ENCODE measurements at regions not wholly inside any gene's neighbourhood (a gene's known extent, or its start where the extent isn't known, plus 50 kb on each side); places are given as distances from the start of the nearest gene placed in this dataset.

DNA sequence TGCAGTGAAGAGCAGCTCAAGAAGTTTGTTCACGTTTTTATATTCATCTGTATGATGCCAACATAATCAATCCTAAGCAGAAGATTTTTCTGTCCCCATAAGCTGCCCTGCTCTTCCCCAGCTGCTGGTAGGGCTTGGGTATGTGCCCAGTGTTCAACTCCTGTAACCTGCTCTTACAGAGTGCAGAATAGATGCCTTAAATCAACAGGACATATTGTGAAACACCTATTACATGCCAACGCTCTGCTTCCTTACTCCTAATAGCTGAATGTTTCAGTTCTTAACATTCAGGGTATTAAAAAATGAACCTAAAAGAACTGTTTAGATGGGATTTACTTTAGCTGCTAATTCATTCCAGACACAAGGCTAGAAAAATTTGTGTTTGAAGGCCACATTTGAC lies 190.9 kb downstream of the HS3ST3A1 start:
- Mint-ChIP-seq H3K27ac (ENCODE audit: unreplicated experiment) (no peak overlapping the region), H3K36me3 (ENCODE audit: low read depth, unreplicated experiment) (no peaks in the 10 kb centered on the region), H3K27me3 (ENCODE audit: low read depth, unreplicated experiment) (no peaks in the 10 kb centered on the region), H3K9me3 (ENCODE audit: unreplicated experiment) (no peaks in the 10 kb centered on the region), H3K4me3 (ENCODE audit: unreplicated experiment) (no peak overlapping the region), H3K4me1 (ENCODE audit: low read depth, unreplicated experiment) (peaks cover 26% of the 10 kb centered on the region)
- Histone ChIP-seq H3K4me3 (ENCODE audit: insufficient read depth, low read depth, low read length) (no peak overlapping the region), H2AFZ (ENCODE audit: low read depth, low read length) (no peak overlapping the region), H3K4me2 (ENCODE audit: low read length) (peak overlapping the region; percentile 0), H3K9me3 (ENCODE audit: insufficient read depth, low read depth, low read length) (no peaks in the 10 kb centered on the region), H4K20me1 (ENCODE audit: insufficient read depth, low read length) (no peaks in the 10 kb centered on the region), H3K79me2 (ENCODE audit: insufficient read depth, low read length) (no peaks in the 10 kb centered on the region), H3K36me3 (ENCODE audit: insufficient read depth, low read length) (no peaks in the 10 kb centered on the region), H3K9ac (ENCODE audit: low read length) (no peak overlapping the region), H3K27ac (ENCODE audit: low read depth, low read length) (no peak overlapping the region), H3K27me3 (ENCODE audit: insufficient read depth, low read length) (no peaks in the 10 kb centered on the region), H3K4me1 (ENCODE audit: insufficient read depth, low read length) (peaks cover 10% of the 10 kb centered on the region)
- TF ChIP-seq, protein P1, sequence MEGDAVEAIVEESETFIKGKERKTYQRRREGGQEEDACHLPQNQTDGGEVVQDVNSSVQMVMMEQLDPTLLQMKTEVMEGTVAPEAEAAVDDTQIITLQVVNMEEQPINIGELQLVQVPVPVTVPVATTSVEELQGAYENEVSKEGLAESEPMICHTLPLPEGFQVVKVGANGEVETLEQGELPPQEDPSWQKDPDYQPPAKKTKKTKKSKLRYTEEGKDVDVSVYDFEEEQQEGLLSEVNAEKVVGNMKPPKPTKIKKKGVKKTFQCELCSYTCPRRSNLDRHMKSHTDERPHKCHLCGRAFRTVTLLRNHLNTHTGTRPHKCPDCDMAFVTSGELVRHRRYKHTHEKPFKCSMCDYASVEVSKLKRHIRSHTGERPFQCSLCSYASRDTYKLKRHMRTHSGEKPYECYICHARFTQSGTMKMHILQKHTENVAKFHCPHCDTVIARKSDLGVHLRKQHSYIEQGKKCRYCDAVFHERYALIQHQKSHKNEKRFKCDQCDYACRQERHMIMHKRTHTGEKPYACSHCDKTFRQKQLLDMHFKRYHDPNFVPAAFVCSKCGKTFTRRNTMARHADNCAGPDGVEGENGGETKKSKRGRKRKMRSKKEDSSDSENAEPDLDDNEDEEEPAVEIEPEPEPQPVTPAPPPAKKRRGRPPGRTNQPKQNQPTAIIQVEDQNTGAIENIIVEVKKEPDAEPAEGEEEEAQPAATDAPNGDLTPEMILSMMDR (IDR thresholded peaks at IDR 0.05; ENCODE audit: insufficient read depth, low read depth, low read length): no peak
- TF ChIP-seq EZH2 (IDR thresholded peaks at IDR 0.05; ENCODE audit: insufficient read depth, low read length): no peak
- no peak for FAIRE-seq
- DNase-seq (ENCODE audit: low read depth): no peak

DNA sequence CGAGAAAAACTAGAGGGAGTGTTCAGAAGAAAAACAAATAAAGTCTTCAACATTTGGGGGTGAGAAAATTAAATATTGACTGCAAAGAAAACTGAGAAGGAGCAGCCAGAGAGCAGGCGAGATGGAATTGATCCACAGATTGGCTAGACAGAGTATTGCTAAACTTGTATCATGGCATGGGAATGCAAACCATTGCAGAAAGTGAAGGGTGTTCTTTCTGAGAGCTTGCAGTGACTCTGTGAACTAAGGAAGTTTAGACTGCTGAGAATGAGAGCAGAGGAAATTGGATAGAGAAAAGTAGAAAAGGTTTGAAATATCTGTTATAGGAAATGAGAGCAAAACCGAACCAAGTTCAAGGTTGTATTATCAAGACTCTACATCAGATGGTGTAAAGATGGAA lies 191.5 kb downstream of the HS3ST3A1 start:
- DNase-seq (ENCODE audit: low read depth): no peak
- no peak for TF ChIP-seq EZH2 (IDR thresholded peaks at IDR 0.05; ENCODE audit: insufficient read depth, low read length)
- TF ChIP-seq, protein P1 (IDR thresholded peaks at IDR 0.05; ENCODE audit: insufficient read depth, low read depth, low read length): no peak
- H3K27ac Mint-ChIP-seq (ENCODE audit: unreplicated experiment): no peak overlapping the region
- Histone ChIP-seq H3K4me2 (ENCODE audit: low read length) (no peak overlapping the region), H3K9me3 (ENCODE audit: insufficient read depth, low read depth, low read length) (no peaks in the 10 kb centered on the region), H3K36me3 (ENCODE audit: insufficient read depth, low read length) (no peaks in the 10 kb centered on the region), H2AFZ (ENCODE audit: low read depth, low read length) (no peak overlapping the region), H3K4me1 (ENCODE audit: insufficient read depth, low read length) (peaks cover 7% of the 10 kb centered on the region), H3K9ac (ENCODE audit: low read length) (no peak overlapping the region), H4K20me1 (ENCODE audit: insufficient read depth, low read length) (no peaks in the 10 kb centered on the region), H3K79me2 (ENCODE audit: insufficient read depth, low read length) (no peaks in the 10 kb centered on the region), H3K27me3 (ENCODE audit: insufficient read depth, low read length) (no peaks in the 10 kb centered on the region), H3K27ac (ENCODE audit: low read depth, low read length) (no peak overlapping the region), H3K4me3 (ENCODE audit: insufficient read depth, low read depth, low read length) (no peak overlapping the region)
- no peaks in the 10 kb centered on the region for H3K36me3 Mint-ChIP-seq (ENCODE audit: low read depth, unreplicated experiment)
- peak; percentile 20 for FAIRE-seq
- peaks cover 23% of the 10 kb centered on the region for H3K4me1 Mint-ChIP-seq (ENCODE audit: low read depth, unreplicated experiment)
- no peak overlapping the region for H3K4me3 Mint-ChIP-seq (ENCODE audit: unreplicated experiment)
- no peaks in the 10 kb centered on the region for H3K27me3 Mint-ChIP-seq (ENCODE audit: low read depth, unreplicated experiment)
- no peaks in the 10 kb centered on the region for H3K9me3 Mint-ChIP-seq (ENCODE audit: unreplicated experiment)

DNA sequence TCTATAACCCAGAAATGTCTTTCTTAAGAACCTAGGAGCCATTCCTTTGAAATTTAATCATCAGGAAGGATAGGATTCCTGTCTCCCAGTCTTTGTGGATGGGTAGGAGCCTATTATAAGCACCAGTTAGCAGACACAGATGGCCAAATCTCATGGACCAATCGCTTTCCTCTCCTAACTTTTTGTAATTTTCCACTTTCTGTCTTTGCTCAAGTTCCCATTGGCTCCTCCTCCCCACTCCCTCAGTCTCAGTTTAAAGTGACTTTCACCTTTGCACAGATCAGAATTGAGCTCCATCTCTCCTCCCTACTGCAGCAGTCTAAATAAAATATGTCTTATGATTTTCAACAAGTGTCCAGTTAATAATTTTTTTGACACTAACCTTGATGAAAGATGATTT lies 192.3 kb downstream of the HS3ST3A1 start:
- peak; percentile 49 for FAIRE-seq
- H3K27ac Mint-ChIP-seq (ENCODE audit: unreplicated experiment): no peak overlapping the region

More for the DNA sequence above, 192.3 kb downstream of the HS3ST3A1 start:
- no peak overlapping the region for H3K27ac ChIP-seq (ENCODE audit: low read depth, low read length)
- no peaks in the 10 kb centered on the region for H3K36me3 Mint-ChIP-seq (ENCODE audit: low read depth, unreplicated experiment)
- no peaks in the 10 kb centered on the region for H3K27me3 Mint-ChIP-seq (ENCODE audit: low read depth, unreplicated experiment)
- H3K9ac ChIP-seq (ENCODE audit: low read length): no peak overlapping the region
- no peaks in the 10 kb centered on the region for H4K20me1 ChIP-seq (ENCODE audit: insufficient read depth, low read length)
- peaks cover 24% of the 10 kb centered on the region for H3K4me1 Mint-ChIP-seq (ENCODE audit: low read depth, unreplicated experiment)
- no peak for TF ChIP-seq EZH2 (IDR thresholded peaks at IDR 0.05; ENCODE audit: insufficient read depth, low read length)
- TF ChIP-seq, protein P1 (IDR thresholded peaks at IDR 0.05; ENCODE audit: insufficient read depth, low read depth, low read length): no peak
- H3K4me3 ChIP-seq (ENCODE audit: insufficient read depth, low read depth, low read length): no peak overlapping the region
- H3K9me3 Mint-ChIP-seq (ENCODE audit: unreplicated experiment): no peaks in the 10 kb centered on the region
- H2AFZ ChIP-seq (ENCODE audit: low read depth, low read length): no peak overlapping the region
- no peak overlapping the region for H3K4me2 ChIP-seq (ENCODE audit: low read length)
- H3K27me3 ChIP-seq (ENCODE audit: insufficient read depth, low read length): no peaks in the 10 kb centered on the region
- H3K4me1 ChIP-seq (ENCODE audit: insufficient read depth, low read length): peaks cover 7% of the 10 kb centered on the region
- H3K36me3 ChIP-seq (ENCODE audit: insufficient read depth, low read length): no peaks in the 10 kb centered on the region
- H3K79me2 ChIP-seq (ENCODE audit: insufficient read depth, low read length): no peaks in the 10 kb centered on the region
- H3K9me3 ChIP-seq (ENCODE audit: insufficient read depth, low read depth, low read length): no peaks in the 10 kb centered on the region
- no peak overlapping the region for H3K4me3 Mint-ChIP-seq (ENCODE audit: unreplicated experiment)
- DNase-seq (ENCODE audit: low read depth): no peak

Data from astrocyte (in vitro differentiated cells and primary cell).